ENCODE measurements at regions not wholly inside any gene's neighbourhood (a gene's known extent, or its start where the extent isn't known, plus 50 kb on each side); places are given as distances from the start of the nearest gene placed in this dataset.

GRCh38 chr6:56841751-56842150 lies 113.2 kb upstream of the BEND6 start:
- TF ChIP-seq CTCF (IDR thresholded peaks at IDR 0.05), result no peak

GRCh38 chr6:56841381-56841749 lies 113.5 kb upstream of the BEND6 start:
- no peak for TF ChIP-seq CTCF (IDR thresholded peaks at IDR 0.05)

GRCh38 chr6:56840467-56841380 lies 114.2 kb upstream of the BEND6 start:
- no peak for TF ChIP-seq CTCF (IDR thresholded peaks at IDR 0.05)

GRCh38 chr6:56839533-56840183 lies 115.2 kb upstream of the BEND6 start:
- no peak for TF ChIP-seq CTCF (IDR thresholded peaks at IDR 0.05)

- TF ChIP-seq CTCF (IDR thresholded peaks at IDR 0.05), result no peak
Observed at GRCh38 chr6:56838965-56839364, 115.9 kb upstream of the BEND6 start.

GRCh38 chr6:56838016-56838555 lies 116.8 kb upstream of the BEND6 start:
- no peak for TF ChIP-seq CTCF (IDR thresholded peaks at IDR 0.05)

- TF ChIP-seq CTCF (IDR thresholded peaks at IDR 0.05), result no peak
Observed at GRCh38 chr6:56837322-56837894, 117.5 kb upstream of the BEND6 start.
